HepG2 (cell line): ENCODE measurements at regions not wholly inside any gene's neighbourhood (a gene's known extent, or its start where the extent isn't known, plus 50 kb on each side); places are given as distances from the start of the nearest gene placed in this dataset.
A peak's percentile ranks its signal among the peaks of the same experiment; 100 is the strongest.

Experiments used
- ADNP ChIP-seq: sonication (generic); formaldehyde crosslinking; IDR thresholded peaks from 2 replicates; pipeline ENCODE4 v1.4.0; 2020; ENCODE audit warnings: missing genetic modification reagents
- CREM ChIP-seq, 2 experiments: sonication (generic) in 1 of 2; formaldehyde crosslinking in 1 of 2; IDR thresholded peaks; 2 replicates each; pipeline versions ENCODE4 v1.4.0 to v1.6.1; 2016 to 2020; ENCODE audit warnings: antibody characterized with exemption in 1 of 2, mild to moderate bottlenecking in 1 of 2, missing genetic modification reagents in 1 of 2
- ELF3 ChIP-seq: IDR thresholded peaks from 2 replicates; pipeline ENCODE4 v1.6.1; 2016; ENCODE audit warnings: missing genetic modification reagents, missing compliant biosample characterization
- FOXO1 ChIP-seq: sonication (generic); formaldehyde crosslinking; IDR thresholded peaks from 2 replicates; pipeline ENCODE4 v1.4.0; 2020; ENCODE audit warnings: missing genetic modification reagents
- GATAD2A ChIP-seq: IDR thresholded peaks from 2 replicates; pipeline ENCODE4 v1.6.1; 2016
- HMG20B ChIP-seq: conservative IDR thresholded peaks from 2 replicates; pipeline ENCODE4 v1.6.1; 2016; ENCODE audit warnings: missing genetic modification reagents, missing compliant biosample characterization
- HNF4A ChIP-seq: sonication (generic); formaldehyde crosslinking; IDR thresholded peaks from 2 replicates; pipeline ENCODE4 v1.4.0; 2020; ENCODE audit warnings: missing genetic modification reagents
- KAT7 ChIP-seq: IDR thresholded peaks from 2 replicates; pipeline ENCODE4 v1.6.1; 2018; ENCODE audit warnings: borderline replicate concordance, missing compliant biosample characterization
- KMT2A ChIP-seq: sonication (generic); formaldehyde crosslinking; IDR thresholded peaks from 2 replicates; pipeline ENCODE4 v1.4.0; 2020; ENCODE audit warnings: missing genetic modification reagents
- MIER3 ChIP-seq: IDR thresholded peaks from 2 replicates; pipeline ENCODE4 v1.6.1; 2016; ENCODE audit warnings: missing compliant biosample characterization, borderline replicate concordance
- NFKB2 ChIP-seq: sonication (generic); formaldehyde crosslinking; IDR thresholded peaks from 2 replicates; pipeline ENCODE4 v1.4.0; 2020; ENCODE audit warnings: missing genetic modification reagents, borderline replicate concordance
- RFXANK ChIP-seq: IDR thresholded peaks from 2 replicates; pipeline ENCODE4 v1.6.1; 2016
- RXRA ChIP-seq: sonication (generic); formaldehyde crosslinking; IDR thresholded peaks from 2 replicates; pipeline ENCODE4 v1.5.1; 2020; ENCODE audit warnings: missing genetic modification reagents
- RXRB ChIP-seq: IDR thresholded peaks from 2 replicates; pipeline ENCODE4 v1.6.1; 2016; ENCODE audit warnings: borderline replicate concordance, missing genetic modification reagents, missing compliant biosample characterization
- SALL1 ChIP-seq: sonication (generic); formaldehyde crosslinking; IDR thresholded peaks from 2 replicates; pipeline ENCODE4 v1.8.0; 2022; ENCODE audit warnings: mild to moderate bottlenecking, missing genetic modification reagents
- SNAI1 ChIP-seq: sonication (generic); formaldehyde crosslinking; IDR thresholded peaks from 2 replicates; pipeline ENCODE4 v1.5.0; 2020; ENCODE audit warnings: mild to moderate bottlenecking, missing genetic modification reagents, borderline replicate concordance
- ZBTB20 ChIP-seq: sonication (generic); formaldehyde crosslinking; IDR thresholded peaks from 2 replicates; pipeline ENCODE4 v1.8.1; 2023; ENCODE audit warnings: missing genetic modification reagents, low read depth, mild to moderate bottlenecking, borderline replicate concordance
- ZFX ChIP-seq: sonication (generic); formaldehyde crosslinking; IDR thresholded peaks from 2 replicates; pipeline ENCODE4 v1.4.0; 2020; ENCODE audit warnings: mild to moderate bottlenecking, low read depth, missing genetic modification reagents, moderate library complexity
- ZFY ChIP-seq: sonication (generic); formaldehyde crosslinking; IDR thresholded peaks from 2 replicates; pipeline ENCODE4 v1.4.0; 2020; ENCODE audit warnings: missing genetic modification reagents
- ZMYM4 ChIP-seq: sonication (generic); formaldehyde crosslinking; IDR thresholded peaks from 2 replicates; pipeline ENCODE4 v1.8.1; 2023; ENCODE audit warnings: mild to moderate bottlenecking, missing genetic modification reagents
- ZNF205 ChIP-seq: IDR thresholded peaks from 2 replicates; pipeline ENCODE4 v1.6.1; 2018; ENCODE audit warnings: missing biosample characterization, missing genetic modification reagents
- ZNF354B ChIP-seq: sonication (generic); formaldehyde crosslinking; IDR thresholded peaks from 2 replicates; pipeline ENCODE4 v1.8.0; 2022; ENCODE audit warnings: mild to moderate bottlenecking, missing genetic modification reagents
- ZNF574 ChIP-seq: sonication (generic); formaldehyde crosslinking; IDR thresholded peaks from 2 replicates; pipeline ENCODE4 v1.4.0; 2020; ENCODE audit warnings: missing genetic modification reagents
- ZNF720 ChIP-seq: sonication (generic); formaldehyde crosslinking; IDR thresholded peaks from 2 replicates; pipeline ENCODE4 v1.4.0; 2020; ENCODE audit warnings: missing genetic modification reagents
- ZSCAN9 ChIP-seq: IDR thresholded peaks from 2 replicates; pipeline ENCODE4 v1.6.1; 2016; ENCODE audit warnings: borderline replicate concordance
- TF ChIP-seq, protein P1 (sequence below): sonication (generic); formaldehyde crosslinking; IDR thresholded peaks from 2 replicates; pipeline ENCODE4; 2020; ENCODE audit warnings: missing genetic modification reagents, mild to moderate bottlenecking, borderline replicate concordance

DNA sequence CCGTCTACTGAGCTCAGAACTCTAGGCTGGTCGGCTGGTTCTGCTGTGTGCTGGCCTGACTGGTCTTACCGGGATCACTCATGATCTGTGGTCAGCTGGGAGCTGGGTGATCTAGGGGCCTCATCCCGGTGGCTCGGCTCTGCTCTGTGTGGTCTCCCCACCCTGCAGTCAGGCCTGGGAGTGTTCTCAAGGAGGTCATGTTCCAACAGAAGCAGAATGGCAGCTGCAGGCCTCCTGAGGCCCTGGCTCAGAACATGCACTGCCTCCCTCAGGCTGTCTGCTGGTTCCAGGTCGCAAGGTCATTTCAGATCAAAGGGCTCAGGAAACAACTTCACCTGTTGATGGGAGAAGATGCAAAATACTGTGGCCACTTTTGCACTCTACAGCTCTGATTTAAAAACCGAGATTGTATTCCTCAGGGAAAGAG is 81.1 kb upstream of the RFX8 start (continued):
- TF ChIP-seq, protein P1, sequence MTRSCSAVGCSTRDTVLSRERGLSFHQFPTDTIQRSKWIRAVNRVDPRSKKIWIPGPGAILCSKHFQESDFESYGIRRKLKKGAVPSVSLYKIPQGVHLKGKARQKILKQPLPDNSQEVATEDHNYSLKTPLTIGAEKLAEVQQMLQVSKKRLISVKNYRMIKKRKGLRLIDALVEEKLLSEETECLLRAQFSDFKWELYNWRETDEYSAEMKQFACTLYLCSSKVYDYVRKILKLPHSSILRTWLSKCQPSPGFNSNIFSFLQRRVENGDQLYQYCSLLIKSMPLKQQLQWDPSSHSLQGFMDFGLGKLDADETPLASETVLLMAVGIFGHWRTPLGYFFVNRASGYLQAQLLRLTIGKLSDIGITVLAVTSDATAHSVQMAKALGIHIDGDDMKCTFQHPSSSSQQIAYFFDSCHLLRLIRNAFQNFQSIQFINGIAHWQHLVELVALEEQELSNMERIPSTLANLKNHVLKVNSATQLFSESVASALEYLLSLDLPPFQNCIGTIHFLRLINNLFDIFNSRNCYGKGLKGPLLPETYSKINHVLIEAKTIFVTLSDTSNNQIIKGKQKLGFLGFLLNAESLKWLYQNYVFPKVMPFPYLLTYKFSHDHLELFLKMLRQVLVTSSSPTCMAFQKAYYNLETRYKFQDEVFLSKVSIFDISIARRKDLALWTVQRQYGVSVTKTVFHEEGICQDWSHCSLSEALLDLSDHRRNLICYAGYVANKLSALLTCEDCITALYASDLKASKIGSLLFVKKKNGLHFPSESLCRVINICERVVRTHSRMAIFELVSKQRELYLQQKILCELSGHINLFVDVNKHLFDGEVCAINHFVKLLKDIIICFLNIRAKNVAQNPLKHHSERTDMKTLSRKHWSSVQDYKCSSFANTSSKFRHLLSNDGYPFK (CRISPR knock-in tag): no peak
- peak; percentile 76 for TF ChIP-seq RXRA (CRISPR knock-in tag)
- 0 out of 2 replicates have a peak, but pooled peaks have one; percentile 47 for TF ChIP-seq ZNF205 (CRISPR knock-in tag)
- no peak for TF ChIP-seq SNAI1 (CRISPR knock-in tag)
- TF ChIP-seq ELF3 (CRISPR knock-in tag): peak; percentile 74; the same call in 1 of the 2 replicates
- TF ChIP-seq KMT2A (CRISPR knock-in tag): 0 out of 2 replicates have a peak, but pooled peaks have one; percentile 38
- peak; percentile 82 for TF ChIP-seq ZFX (CRISPR knock-in tag)
- TF ChIP-seq CREM (IDR thresholded peaks at IDR 0.05): 0 out of 2 replicates have a peak, but pooled peaks have one; percentile 39
- no peak for TF ChIP-seq CREM (CRISPR knock-in tag; IDR thresholded peaks at IDR 0.05)
- TF ChIP-seq KAT7 (CRISPR knock-in tag): no peak
- no peak for TF ChIP-seq RFXANK
- TF ChIP-seq NFKB2 (CRISPR knock-in tag): 0 out of 2 replicates have a peak, but pooled peaks have one; percentile 11
- peak; percentile 87 for TF ChIP-seq RXRB
- TF ChIP-seq ZNF720 (CRISPR knock-in tag): 0 out of 2 replicates have a peak, but pooled peaks have one; percentile 63
- peak; percentile 79; the same call in 1 of the 2 replicates for TF ChIP-seq ADNP (CRISPR knock-in tag)
- TF ChIP-seq ZBTB20 (CRISPR knock-in tag): peak; percentile 28; the same call in 1 of the 2 replicates
- peak; percentile 83 for TF ChIP-seq ZMYM4
- TF ChIP-seq HMG20B (CRISPR knock-in tag): peak; percentile 99
- peak; percentile 70; the same call in 1 of the 2 replicates for TF ChIP-seq FOXO1 (CRISPR knock-in tag)
- peak; percentile 80 for TF ChIP-seq ZFY (CRISPR knock-in tag)
- TF ChIP-seq MIER3 (CRISPR knock-in tag): 0 out of 2 replicates have a peak, but pooled peaks have one; percentile 24
- TF ChIP-seq GATAD2A (CRISPR knock-in tag): peak; percentile 82
- peak; percentile 87 for TF ChIP-seq SALL1 (CRISPR knock-in tag)
- TF ChIP-seq ZNF574: peak; percentile 69
- 0 out of 2 replicates have a peak, but pooled peaks have one; percentile 31 for TF ChIP-seq ZSCAN9 (CRISPR knock-in tag)
- TF ChIP-seq HNF4A (CRISPR knock-in tag): peak; percentile 82
- TF ChIP-seq ZNF354B (CRISPR knock-in tag): 0 out of 2 replicates have a peak, but pooled peaks have one; percentile 24
